ENCODE measurements at regions not wholly inside any gene's neighbourhood (a gene's known extent, or its start where the extent isn't known, plus 50 kb on each side); places are given as distances from the start of the nearest gene placed in this dataset.

DNA sequence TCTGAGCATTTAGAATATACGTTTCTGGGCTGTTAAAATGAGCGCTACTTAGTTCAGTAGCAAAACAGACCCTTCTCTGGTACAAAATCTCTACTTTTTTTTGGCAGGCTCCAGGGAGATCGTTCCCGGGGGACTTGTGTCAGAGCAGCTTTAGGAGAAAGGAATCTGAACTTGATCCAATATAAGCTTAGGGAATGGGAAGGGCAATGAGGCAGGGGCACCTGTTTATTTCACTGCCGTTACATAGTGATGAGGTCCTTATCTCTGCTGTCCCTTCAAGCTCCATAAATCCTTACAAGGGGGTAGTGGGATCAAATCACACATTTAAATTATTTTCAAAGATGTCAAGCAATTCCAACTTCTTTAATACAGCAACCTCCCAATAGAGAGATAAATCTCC is 128.7 kb upstream of the BNIP2 start:
- FAIRE-seq: no peak
- CTCF ChIA-PET: interaction anchor here (0.5 kb wide), 1 partner anchor 13 kb away, joined by 4 read pairs; no protein-coding TSS in a partner anchor
- no peaks in the 10 kb centered on the region for H3K9me1 ChIP-seq (replicated peaks; ENCODE audit: control insufficient read depth, extremely low read depth, insufficient read depth, low read length)
- BruUV-seq (replicated peaks): no TSS peak
- dilution Hi-C loops (cut with MboI; ENCODE audit: extremely low pct_ligation_motif_present, low sequenced_read_pairs) (no loop called here), intact Hi-C loops (cut with micrococcal nuclease) (no loop called here)
- no peaks in the 10 kb centered on the region for H3K4me1 ChIP-seq (ENCODE audit: control insufficient read depth, extremely low read depth, insufficient read depth, low read length)
- H3K36me3 ChIP-seq (ENCODE audit: control insufficient read depth in 2 of 2, extremely low read depth in 1 of 2, insufficient read depth in 2 of 2, low read length in 2 of 2): no peaks in the 10 kb centered on the region
- no peak overlapping the region for H3K9ac ChIP-seq (replicated peaks; ENCODE audit: extremely low read depth, insufficient read depth, low read length)
- H3K27ac ChIP-seq (ENCODE audit: insufficient read depth, low read depth, low read length): no peak overlapping the region
- H2AFZ ChIP-seq (ENCODE audit: low read depth, low read length): no peak overlapping the region
- H3K27me3 ChIP-seq (ENCODE audit: control insufficient read depth in 2 of 2, insufficient read depth in 2 of 2, low read length in 2 of 2): peaks cover 8 to 11% of the 10 kb centered on the region in 2 experiments
- no peaks in the 10 kb centered on the region for H3K79me2 ChIP-seq (ENCODE audit: control insufficient read depth, insufficient read depth, low read length)
- DNase-seq (ENCODE audit: low read depth, low spot score): no peak
- POLR2A ChIA-PET: no interaction called here
- TF ChIP-seq MYC (IDR thresholded peaks at IDR 0.05; ENCODE audit: low read depth, low read length): no peak
- TF ChIP-seq, protein P1, sequence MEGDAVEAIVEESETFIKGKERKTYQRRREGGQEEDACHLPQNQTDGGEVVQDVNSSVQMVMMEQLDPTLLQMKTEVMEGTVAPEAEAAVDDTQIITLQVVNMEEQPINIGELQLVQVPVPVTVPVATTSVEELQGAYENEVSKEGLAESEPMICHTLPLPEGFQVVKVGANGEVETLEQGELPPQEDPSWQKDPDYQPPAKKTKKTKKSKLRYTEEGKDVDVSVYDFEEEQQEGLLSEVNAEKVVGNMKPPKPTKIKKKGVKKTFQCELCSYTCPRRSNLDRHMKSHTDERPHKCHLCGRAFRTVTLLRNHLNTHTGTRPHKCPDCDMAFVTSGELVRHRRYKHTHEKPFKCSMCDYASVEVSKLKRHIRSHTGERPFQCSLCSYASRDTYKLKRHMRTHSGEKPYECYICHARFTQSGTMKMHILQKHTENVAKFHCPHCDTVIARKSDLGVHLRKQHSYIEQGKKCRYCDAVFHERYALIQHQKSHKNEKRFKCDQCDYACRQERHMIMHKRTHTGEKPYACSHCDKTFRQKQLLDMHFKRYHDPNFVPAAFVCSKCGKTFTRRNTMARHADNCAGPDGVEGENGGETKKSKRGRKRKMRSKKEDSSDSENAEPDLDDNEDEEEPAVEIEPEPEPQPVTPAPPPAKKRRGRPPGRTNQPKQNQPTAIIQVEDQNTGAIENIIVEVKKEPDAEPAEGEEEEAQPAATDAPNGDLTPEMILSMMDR (IDR thresholded peaks at IDR 0.05; ENCODE audit: extremely low read depth in 1 of 2, insufficient read depth in 1 of 2, low read depth in 1 of 2, low read length in 2 of 2): no peak
- TF ChIP-seq GATA2 (IDR thresholded peaks at IDR 0.05; ENCODE audit: insufficient read depth, insufficient read length, low read depth, low read length): no peak
- no peak for TF ChIP-seq JUN (IDR thresholded peaks at IDR 0.05; ENCODE audit: borderline replicate concordance, insufficient read depth, insufficient read length, low read depth)
- no peak for TF ChIP-seq POLR2A (IDR thresholded peaks at IDR 0.05; ENCODE audit: low read depth, low read length)
- no peak for TF ChIP-seq FOS (IDR thresholded peaks at IDR 0.05; ENCODE audit: borderline replicate concordance, insufficient read depth, low read length)
- no peak for TF ChIP-seq POLR2AphosphoS5 (IDR thresholded peaks at IDR 0.05; ENCODE audit: insufficient read depth, low read depth, low read length)
- TF ChIP-seq EZH2 (IDR thresholded peaks at IDR 0.05; ENCODE audit: borderline replicate concordance, low read depth, low read length, severe bottlenecking): no peak
- TF ChIP-seq, protein P2, sequence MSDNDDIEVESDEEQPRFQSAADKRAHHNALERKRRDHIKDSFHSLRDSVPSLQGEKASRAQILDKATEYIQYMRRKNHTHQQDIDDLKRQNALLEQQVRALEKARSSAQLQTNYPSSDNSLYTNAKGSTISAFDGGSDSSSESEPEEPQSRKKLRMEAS (IDR thresholded peaks at IDR 0.05; ENCODE audit: insufficient read depth, insufficient read length): no peak
- no peaks in the 10 kb centered on the region for H4K20me1 ChIP-seq (replicated peaks; ENCODE audit: control insufficient read depth, extremely low read depth, insufficient read depth, low read length)
- no peak overlapping the region for H3K4me3 ChIP-seq (replicated peaks in 1 of 3; ENCODE audit: insufficient read depth in 1 of 3, low read depth in 1 of 3, low read length in 3 of 3)
- no peak overlapping the region for H3K4me2 ChIP-seq (ENCODE audit: insufficient read depth, low read length)
- no peaks in the 10 kb centered on the region for H3K9me3 ChIP-seq (replicated peaks; ENCODE audit: control insufficient read depth, insufficient read depth, low read length)

Measured in endothelial cell of umbilical vein (primary cell).